HCT116 (cell line): ENCODE measurements at regions not wholly inside any gene's neighbourhood (a gene's known extent, or its start where the extent isn't known, plus 50 kb on each side); places are given as distances from the start of the nearest gene placed in this dataset.
"Not testable (repeated sequence)": the region's sequence is repeated elsewhere in the genome, so short reads cannot be mapped to it uniquely, and the experiment has no call there.

Experiments used
- CTCF ChIP-seq, 3 experiments: fragments of 200-600 bp in 1 of 3; sonication (generic) in 1 of 3; IDR thresholded peaks in 2 of 3; conservative IDR thresholded peaks in 1 of 3; 2 replicates each; pipeline ENCODE4 v1.5.1; 2012 to 2017; ENCODE audit warnings: low read depth in 2 of 3, low read length in 2 of 3, antibody characterized with exemption in 1 of 3, borderline replicate concordance in 1 of 3, control low read depth in 1 of 3, mild to moderate bottlenecking in 1 of 3, mixed read lengths in 1 of 3, mixed run types in 1 of 3, moderate library complexity in 1 of 3; ENCODE audit not compliant: insufficient read depth in 1 of 3
- EZH2 ChIP-seq: fragments of 200-600 bp; sonication (generic); IDR thresholded peaks from 2 replicates; pipeline ENCODE4 v1.6.1; 2017; ENCODE audit warnings: antibody characterized with exemption, mixed run types
- EZH2phosphoT487 ChIP-seq: fragments of 200-600 bp; IDR thresholded peaks from 2 replicates; pipeline ENCODE4 v1.6.1; 2018; ENCODE audit warnings: antibody characterized with exemption, borderline replicate concordance
- YY1 ChIP-seq: IDR thresholded peaks from 2 replicates; pipeline ENCODE4 v1.6.1; 2011; ENCODE audit warnings: low read length, low read depth, moderate library complexity, mild to moderate bottlenecking; ENCODE audit not compliant: insufficient replicate concordance; ENCODE audit errors: extremely low read depth
- TF ChIP-seq, protein P1 (sequence below): IDR thresholded peaks from 2 replicates; pipeline ENCODE4 v1.6.1; 2012

DNA sequence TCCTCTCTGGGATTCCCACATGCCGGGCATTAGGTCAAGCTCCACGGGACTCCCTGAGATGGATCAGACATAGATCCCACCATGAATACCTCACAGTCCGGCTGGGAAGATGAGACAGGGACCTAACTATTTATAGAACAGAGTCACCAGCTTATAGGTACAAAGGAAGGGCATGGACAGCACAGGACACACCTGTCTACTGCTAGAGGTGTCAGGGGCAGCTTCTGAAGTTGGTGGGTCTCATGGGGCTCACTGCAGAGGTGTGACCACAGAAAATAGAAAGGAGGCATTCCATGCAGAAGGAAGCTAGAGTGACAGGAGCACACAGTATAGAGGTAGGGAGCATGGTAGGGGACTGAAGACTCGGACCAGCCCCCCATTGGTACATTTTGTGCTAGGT, 1722.4 kb downstream of the SPATA31A7 start:
- TF ChIP-seq CTCF (IDR thresholded peaks at IDR 0.05 in 2 of 3, conservative IDR thresholded peaks at IDR 0.05 in 1 of 3; ENCODE audit: borderline replicate concordance in 1 of 3, insufficient read depth in 1 of 3, low read depth in 2 of 3, low read length in 2 of 3); EZH2; YY1; EZH2phosphoT487: not testable (repeated sequence)
- TF ChIP-seq, protein P1, sequence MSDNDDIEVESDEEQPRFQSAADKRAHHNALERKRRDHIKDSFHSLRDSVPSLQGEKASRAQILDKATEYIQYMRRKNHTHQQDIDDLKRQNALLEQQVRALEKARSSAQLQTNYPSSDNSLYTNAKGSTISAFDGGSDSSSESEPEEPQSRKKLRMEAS = not testable (repeated sequence)
